ENCODE measurements at regions not wholly inside any gene's neighbourhood (a gene's known extent, or its start where the extent isn't known, plus 50 kb on each side); places are given as distances from the start of the nearest gene placed in this dataset.

DNA sequence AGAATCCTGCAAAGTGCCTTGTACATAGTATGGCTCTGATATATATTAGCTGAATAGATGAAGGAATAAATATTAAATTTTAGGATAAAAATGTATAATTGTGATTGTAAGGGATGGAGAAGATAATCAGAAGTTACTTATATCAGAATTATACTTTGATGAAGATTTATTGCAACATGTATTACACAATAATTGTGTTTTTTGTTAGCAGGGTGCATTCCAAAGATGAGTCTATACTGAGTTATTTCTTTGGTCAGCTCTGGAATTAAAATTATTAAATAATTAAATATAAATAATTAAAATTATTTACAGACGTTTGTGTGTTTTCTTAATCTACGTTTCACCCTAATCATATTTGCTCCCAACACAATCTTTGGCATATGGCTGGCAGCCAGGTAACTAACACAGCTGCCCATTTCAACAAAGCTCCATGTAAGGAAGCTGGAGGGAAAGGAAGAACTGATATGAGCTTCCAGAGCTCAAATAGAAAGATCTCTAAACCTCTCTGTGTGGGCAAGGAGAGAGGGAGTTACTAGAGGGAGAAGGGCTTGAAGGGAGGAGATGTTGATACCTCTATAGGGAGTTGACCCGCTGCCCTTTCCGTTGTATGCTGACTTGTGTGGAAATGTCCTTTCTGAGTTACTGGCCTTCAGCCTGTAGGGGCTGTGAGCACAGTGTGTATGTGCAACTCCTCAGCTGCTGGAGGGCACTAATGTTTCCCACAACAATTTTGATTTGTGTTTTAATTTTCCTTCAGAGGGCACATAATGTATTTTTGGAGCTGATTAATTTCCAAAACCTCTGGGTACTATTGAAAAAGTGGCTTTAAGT is 403.4 kb downstream of the MAN2A1 start:
- TF ChIP-seq, protein P1, sequence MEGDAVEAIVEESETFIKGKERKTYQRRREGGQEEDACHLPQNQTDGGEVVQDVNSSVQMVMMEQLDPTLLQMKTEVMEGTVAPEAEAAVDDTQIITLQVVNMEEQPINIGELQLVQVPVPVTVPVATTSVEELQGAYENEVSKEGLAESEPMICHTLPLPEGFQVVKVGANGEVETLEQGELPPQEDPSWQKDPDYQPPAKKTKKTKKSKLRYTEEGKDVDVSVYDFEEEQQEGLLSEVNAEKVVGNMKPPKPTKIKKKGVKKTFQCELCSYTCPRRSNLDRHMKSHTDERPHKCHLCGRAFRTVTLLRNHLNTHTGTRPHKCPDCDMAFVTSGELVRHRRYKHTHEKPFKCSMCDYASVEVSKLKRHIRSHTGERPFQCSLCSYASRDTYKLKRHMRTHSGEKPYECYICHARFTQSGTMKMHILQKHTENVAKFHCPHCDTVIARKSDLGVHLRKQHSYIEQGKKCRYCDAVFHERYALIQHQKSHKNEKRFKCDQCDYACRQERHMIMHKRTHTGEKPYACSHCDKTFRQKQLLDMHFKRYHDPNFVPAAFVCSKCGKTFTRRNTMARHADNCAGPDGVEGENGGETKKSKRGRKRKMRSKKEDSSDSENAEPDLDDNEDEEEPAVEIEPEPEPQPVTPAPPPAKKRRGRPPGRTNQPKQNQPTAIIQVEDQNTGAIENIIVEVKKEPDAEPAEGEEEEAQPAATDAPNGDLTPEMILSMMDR (conservative IDR thresholded peaks at IDR 0.05; ENCODE audit: low read depth, low read length) = no peak
- TF ChIP-seq CHD1 (IDR thresholded peaks at IDR 0.05; ENCODE audit: low read depth, low read length) (no peak), POLR2A (IDR thresholded peaks at IDR 0.05; ENCODE audit: low read depth, low read length) (no peak), RAD21 (IDR thresholded peaks at IDR 0.05; ENCODE audit: low read length) (no peak), MXI1 (IDR thresholded peaks at IDR 0.05; ENCODE audit: borderline replicate concordance, low read depth, low read length) (no peak), NFE2L2 (IDR thresholded peaks at IDR 0.05; ENCODE audit: low read depth, low read length) (no peak), RFX5 (IDR thresholded peaks at IDR 0.05; ENCODE audit: low read depth, low read length) (no peak), SMC3 (IDR thresholded peaks at IDR 0.05; ENCODE audit: low read depth, low read length) (no peak), MAFK (IDR thresholded peaks at IDR 0.05; ENCODE audit: low read depth, low read length) (no peak)
- TF ChIP-seq, protein P2, sequence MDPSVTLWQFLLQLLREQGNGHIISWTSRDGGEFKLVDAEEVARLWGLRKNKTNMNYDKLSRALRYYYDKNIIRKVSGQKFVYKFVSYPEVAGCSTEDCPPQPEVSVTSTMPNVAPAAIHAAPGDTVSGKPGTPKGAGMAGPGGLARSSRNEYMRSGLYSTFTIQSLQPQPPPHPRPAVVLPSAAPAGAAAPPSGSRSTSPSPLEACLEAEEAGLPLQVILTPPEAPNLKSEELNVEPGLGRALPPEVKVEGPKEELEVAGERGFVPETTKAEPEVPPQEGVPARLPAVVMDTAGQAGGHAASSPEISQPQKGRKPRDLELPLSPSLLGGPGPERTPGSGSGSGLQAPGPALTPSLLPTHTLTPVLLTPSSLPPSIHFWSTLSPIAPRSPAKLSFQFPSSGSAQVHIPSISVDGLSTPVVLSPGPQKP (IDR thresholded peaks at IDR 0.05; ENCODE audit: borderline replicate concordance, low read depth, low read length) = no peak

Data from IMR-90 (cell line).